ENCODE measurements at regions not wholly inside any gene's neighbourhood (a gene's known extent, or its start where the extent isn't known, plus 50 kb on each side); places are given as distances from the start of the nearest gene placed in this dataset.

GRCh38 chr7:125126376-125126775 is 196.8 kb upstream of the POT1 start:
- no peak for DNase-seq (ENCODE audit: low read depth in 1 of 2, low spot score in 1 of 2)
- no peak overlapping the region for H3K4me2 ChIP-seq
- ATAC-seq = no peak
- H3K4me1 ChIP-seq = no peaks in the 10 kb centered on the region
- FAIRE-seq = no peak
- no peak overlapping the region for H3K27ac ChIP-seq
- WGBS (ENCODE audit: missing lambda C conversion rate) = 0% methylated on average over 1 of the region's 1 CpG
- ChIA-PET CTCF (no interaction called here), POLR2A (no interaction called here)
- TF ChIP-seq CBX8 (IDR thresholded peaks at IDR 0.05) = no peak
- TF ChIP-seq, protein P1, sequence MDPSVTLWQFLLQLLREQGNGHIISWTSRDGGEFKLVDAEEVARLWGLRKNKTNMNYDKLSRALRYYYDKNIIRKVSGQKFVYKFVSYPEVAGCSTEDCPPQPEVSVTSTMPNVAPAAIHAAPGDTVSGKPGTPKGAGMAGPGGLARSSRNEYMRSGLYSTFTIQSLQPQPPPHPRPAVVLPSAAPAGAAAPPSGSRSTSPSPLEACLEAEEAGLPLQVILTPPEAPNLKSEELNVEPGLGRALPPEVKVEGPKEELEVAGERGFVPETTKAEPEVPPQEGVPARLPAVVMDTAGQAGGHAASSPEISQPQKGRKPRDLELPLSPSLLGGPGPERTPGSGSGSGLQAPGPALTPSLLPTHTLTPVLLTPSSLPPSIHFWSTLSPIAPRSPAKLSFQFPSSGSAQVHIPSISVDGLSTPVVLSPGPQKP (IDR thresholded peaks at IDR 0.05; ENCODE audit: low read depth, low read length) = no peak
- TF ChIP-seq, protein P2, sequence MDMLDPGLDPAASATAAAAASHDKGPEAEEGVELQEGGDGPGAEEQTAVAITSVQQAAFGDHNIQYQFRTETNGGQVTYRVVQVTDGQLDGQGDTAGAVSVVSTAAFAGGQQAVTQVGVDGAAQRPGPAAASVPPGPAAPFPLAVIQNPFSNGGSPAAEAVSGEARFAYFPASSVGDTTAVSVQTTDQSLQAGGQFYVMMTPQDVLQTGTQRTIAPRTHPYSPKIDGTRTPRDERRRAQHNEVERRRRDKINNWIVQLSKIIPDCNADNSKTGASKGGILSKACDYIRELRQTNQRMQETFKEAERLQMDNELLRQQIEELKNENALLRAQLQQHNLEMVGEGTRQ (IDR thresholded peaks at IDR 0.05) = no peak
- no peak for TF ChIP-seq NR3C1 (IDR thresholded peaks at IDR 0.05)
- TF ChIP-seq KDM1A (IDR thresholded peaks at IDR 0.05; ENCODE audit: low read depth) = no peak
- TF ChIP-seq JUNB (IDR thresholded peaks at IDR 0.05) = no peak
- TF ChIP-seq ZC3H11A (IDR thresholded peaks at IDR 0.05) = no peak
- no peak for TF ChIP-seq JUN (IDR thresholded peaks at IDR 0.05)
- no peak for TF ChIP-seq HEYL (CRISPR knock-in tag; IDR thresholded peaks at IDR 0.05)
- no peak for TF ChIP-seq HDAC2 (IDR thresholded peaks at IDR 0.05)
- no peak for TF ChIP-seq NFE2L2 (conservative IDR thresholded peaks at IDR 0.05; ENCODE audit: low read length)
- no peak for TF ChIP-seq CEBPB (IDR thresholded peaks at IDR 0.05)
- no peaks in the 10 kb centered on the region for H3K9me3 ChIP-seq
- H3K4me3 ChIP-seq = no peak overlapping the region

- CTCF ChIA-PET = interaction anchor here (0.6 kb wide), 2 partner anchors 13 to 1433 kb away, joined by 3 to 4 read pairs; no protein-coding TSS in a partner anchor
- no peak for FAIRE-seq
- 54% methylated on average over 15 of the region's 15 CpGs for WGBS (ENCODE audit: missing lambda C conversion rate)
- DNase-seq (ENCODE audit: low read depth in 1 of 2, low spot score in 1 of 2) = no peak
- POLR2A ChIA-PET = no interaction called here
- TF ChIP-seq TP53 (CRISPR knock-in tag; IDR thresholded peaks at IDR 0.05) = no peak
- TF ChIP-seq HES2 (IDR thresholded peaks at IDR 0.05) = no peak
- no peak for TF ChIP-seq MAFK (IDR thresholded peaks at IDR 0.05; ENCODE audit: partially characterized antibody)
- TF ChIP-seq PHF8 (IDR thresholded peaks at IDR 0.05; ENCODE audit: borderline replicate concordance, low read depth) = no peak
- no peak for TF ChIP-seq CHD2 (IDR thresholded peaks at IDR 0.05; ENCODE audit: low read length, partially characterized antibody)
- TF ChIP-seq POLR2A (IDR thresholded peaks at IDR 0.05; ENCODE audit: low read length) = no peak
- TF ChIP-seq, protein P3, sequence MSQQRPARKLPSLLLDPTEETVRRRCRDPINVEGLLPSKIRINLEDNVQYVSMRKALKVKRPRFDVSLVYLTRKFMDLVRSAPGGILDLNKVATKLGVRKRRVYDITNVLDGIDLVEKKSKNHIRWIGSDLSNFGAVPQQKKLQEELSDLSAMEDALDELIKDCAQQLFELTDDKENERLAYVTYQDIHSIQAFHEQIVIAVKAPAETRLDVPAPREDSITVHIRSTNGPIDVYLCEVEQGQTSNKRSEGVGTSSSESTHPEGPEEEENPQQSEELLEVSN (IDR thresholded peaks at IDR 0.05; ENCODE audit: borderline replicate concordance, low read depth) = no peak
- no peaks in the 10 kb centered on the region for H3K4me1 ChIP-seq
- H3K27ac ChIP-seq = no peak overlapping the region
- no peak for ATAC-seq
- no peak overlapping the region for H3K4me3 ChIP-seq
- no peaks in the 10 kb centered on the region for H3K9me3 ChIP-seq
- H3K4me2 ChIP-seq = no peak overlapping the region
Measured at GRCh38 chr7:125125315-125125714, 195.7 kb upstream of the POT1 start.

- Histone ChIP-seq H3K4me2 (no peak overlapping the region), H3K9me3 (no peaks in the 10 kb centered on the region), H3K4me3 (no peak overlapping the region), H3K27ac (no peak overlapping the region), H3K4me1 (no peaks in the 10 kb centered on the region)
- no peak for ATAC-seq
- WGBS (ENCODE audit: missing lambda C conversion rate) = 1% methylated on average over 2 of the region's 2 CpGs
- no peak for FAIRE-seq
- DNase-seq (ENCODE audit: low read depth in 1 of 2, low spot score in 1 of 2) = no peak
- ChIA-PET CTCF (no interaction called here), POLR2A (no interaction called here)
- TF ChIP-seq, protein P2 (IDR thresholded peaks at IDR 0.05) = no peak
Measured at GRCh38 chr7:125122173-125122572, 192.5 kb upstream of the POT1 start.

DNA sequence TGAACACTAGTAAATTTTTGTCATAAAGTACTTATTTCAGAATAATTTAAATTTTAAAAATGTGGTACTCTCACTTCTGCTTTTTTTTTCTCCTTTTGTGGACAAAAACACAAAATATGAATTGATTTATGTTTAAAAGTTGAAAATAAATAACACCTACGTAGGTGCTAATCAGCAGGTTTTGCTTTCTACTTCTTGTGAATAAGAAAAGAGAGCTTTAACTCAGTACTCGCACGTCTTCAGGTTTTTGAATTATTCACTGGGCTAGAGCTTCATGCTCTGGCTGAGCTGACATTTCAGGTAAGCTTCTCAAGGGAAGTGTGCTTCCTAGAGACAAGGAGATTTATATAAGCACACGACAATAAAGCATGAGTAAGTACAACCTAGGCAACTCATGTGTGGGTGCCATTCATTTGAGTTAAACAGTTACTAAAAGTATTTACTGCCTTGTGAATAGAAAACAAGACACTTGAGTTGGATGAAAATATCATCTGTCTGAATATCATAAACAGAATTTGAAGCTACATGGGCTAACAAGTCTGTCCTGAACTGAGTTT is 190.0 kb upstream of the POT1 start:
- no peak for TF ChIP-seq ZFP36 (IDR thresholded peaks at IDR 0.05; ENCODE audit: borderline replicate concordance, partially characterized antibody)
- TF ChIP-seq TP53 (CRISPR knock-in tag; IDR thresholded peaks at IDR 0.05) = no peak
- TF ChIP-seq CEBPB (IDR thresholded peaks at IDR 0.05) = no peak
- no peak for TF ChIP-seq FOSB (CRISPR knock-in tag; IDR thresholded peaks at IDR 0.05)
- no peak for TF ChIP-seq RAD21 (conservative IDR thresholded peaks at IDR 0.05 in 1 of 2, IDR thresholded peaks at IDR 0.05 in 1 of 2)
- no peak for TF ChIP-seq KDM5A (IDR thresholded peaks at IDR 0.05)
- TF ChIP-seq GATA3 (IDR thresholded peaks at IDR 0.05; ENCODE audit: borderline replicate concordance) = no peak
- TF ChIP-seq, protein P2 (IDR thresholded peaks at IDR 0.05) = no peak
- ATAC-seq (no peak), FAIRE-seq (no peak), DNase-seq (ENCODE audit: low read depth in 1 of 2, low spot score in 1 of 2) (no peak)
- WGBS (ENCODE audit: missing lambda C conversion rate) = 2% methylated on average over 4 of the region's 4 CpGs
- H3K4me2 ChIP-seq = no peak overlapping the region
- ChIA-PET POLR2A (no interaction called here), CTCF (no interaction called here)
- H3K4me3 ChIP-seq = no peak overlapping the region
- H3K9me3 ChIP-seq = no peaks in the 10 kb centered on the region
- H3K4me1 ChIP-seq = no peaks in the 10 kb centered on the region
- no peak overlapping the region for H3K27ac ChIP-seq
